HUES48 (cell line): ENCODE measurements at regions not wholly inside any gene's neighbourhood (a gene's known extent, or its start where the extent isn't known, plus 50 kb on each side); places are given as distances from the start of the nearest gene placed in this dataset.
"Not testable (repeated sequence)": the region's sequence is repeated elsewhere in the genome, so short reads cannot be mapped to it uniquely, and the experiment has no call there.

ENCODE experiments used
- H3K27ac ChIP-seq: one replicate; pipeline ENCODE4 v1.7.0; 2013; ENCODE audit warnings: low read depth, low read length, inconsistent platforms
- H3K27me3 ChIP-seq: 2 replicates; pipeline ENCODE4 v1.6.1; 2013; ENCODE audit warnings: mild to moderate bottlenecking, low read length; ENCODE audit not compliant: control insufficient read depth, insufficient read depth
- H3K36me3 ChIP-seq: 2 replicates; pipeline ENCODE4 v1.6.1; 2013; ENCODE audit warnings: low read length; ENCODE audit not compliant: control insufficient read depth, insufficient read depth
- H3K4me1 ChIP-seq: 2 replicates; pipeline ENCODE4 v1.6.1; 2013; ENCODE audit warnings: mild to moderate bottlenecking, low read length; ENCODE audit not compliant: control insufficient read depth, insufficient read depth
- H3K4me3 ChIP-seq: 2 replicates; pipeline ENCODE4 v1.5.1; 2013; ENCODE audit warnings: mild to moderate bottlenecking, low read depth, low read length
- H3K9ac ChIP-seq: 2 replicates; pipeline ENCODE4 v1.6.1; 2013; ENCODE audit warnings: mild to moderate bottlenecking, low read depth, low read length, moderate library complexity
- H3K9me3 ChIP-seq: 2 replicates; pipeline ENCODE4 v1.6.1; 2013; ENCODE audit warnings: low read length; ENCODE audit not compliant: control insufficient read depth, insufficient read depth

- H3K9ac ChIP-seq = no peak overlapping the region
- no peaks in the 10 kb centered on the region for H3K9me3 ChIP-seq
- H3K27ac ChIP-seq = no peak overlapping the region
- no peaks in the 10 kb centered on the region for H3K27me3 ChIP-seq
- peaks cover 6% of the 10 kb centered on the region; the same call in 1 of the 2 replicates for H3K4me1 ChIP-seq
- no peaks in the 10 kb centered on the region for H3K36me3 ChIP-seq
- H3K4me3 ChIP-seq = no peak overlapping the region
Observed at GRCh38 chr5:125969814-125970171, 453.4 kb upstream of the GRAMD2B start.

GRCh38 chr5:125970631-125971307 is 452.4 kb upstream of the GRAMD2B start:
- no peak overlapping the region for H3K4me3 ChIP-seq
- H3K9ac ChIP-seq = no peak overlapping the region
- no peak overlapping the region for H3K27ac ChIP-seq
- H3K4me1 ChIP-seq = peaks cover 6% of the 10 kb centered on the region; the same call in 1 of the 2 replicates
- H3K9me3 ChIP-seq = no peaks in the 10 kb centered on the region
- H3K27me3 ChIP-seq = no peaks in the 10 kb centered on the region
- H3K36me3 ChIP-seq = no peaks in the 10 kb centered on the region

GRCh38 chr5:125972706-125973105 is 450.5 kb upstream of the GRAMD2B start:
- Histone ChIP-seq H3K9ac (no peak overlapping the region), H3K27me3 (no peaks in the 10 kb centered on the region), H3K27ac (no peak overlapping the region), H3K4me3 (no peak overlapping the region), H3K4me1 (peaks cover 6% of the 10 kb centered on the region; the same call in 1 of the 2 replicates), H3K36me3 (no peaks in the 10 kb centered on the region), H3K9me3 (no peaks in the 10 kb centered on the region)

- H3K27me3 ChIP-seq = no peaks in the 10 kb centered on the region
- no peaks in the 10 kb centered on the region for H3K36me3 ChIP-seq
Observed at GRCh38 chr5:125974679-125975078, 448.5 kb upstream of the GRAMD2B start.

GRCh38 chr5:125976421-125977000 is 446.7 kb upstream of the GRAMD2B start:
- Histone ChIP-seq H3K27me3 (no peaks in the 10 kb centered on the region), H3K4me3 (no peak overlapping the region)

More at GRCh38 chr5:125974679-125975078, 448.5 kb upstream of the GRAMD2B start:
- Histone ChIP-seq H3K4me1 (peaks cover 6% of the 10 kb centered on the region; the same call in 1 of the 2 replicates), H3K4me3 (no peak overlapping the region), H3K9me3 (no peaks in the 10 kb centered on the region), H3K9ac (no peak overlapping the region), H3K27ac (no peak overlapping the region)

GRCh38 chr5:125978015-125978414 is 445.2 kb upstream of the GRAMD2B start:
- H3K4me3 ChIP-seq = no peak overlapping the region
- no peaks in the 10 kb centered on the region for H3K9me3 ChIP-seq
- H3K9ac ChIP-seq = no peak overlapping the region
- H3K27ac ChIP-seq = no peak overlapping the region
- no peaks in the 10 kb centered on the region for H3K27me3 ChIP-seq
- H3K36me3 ChIP-seq = no peaks in the 10 kb centered on the region
- H3K4me1 ChIP-seq = peaks cover 1% of the 10 kb centered on the region; the same call in 1 of the 2 replicates

More at GRCh38 chr5:125976421-125977000, 446.7 kb upstream of the GRAMD2B start:
- no peak overlapping the region for H3K27ac ChIP-seq
- peaks cover 6% of the 10 kb centered on the region; the same call in 1 of the 2 replicates for H3K4me1 ChIP-seq
- no peak overlapping the region for H3K9ac ChIP-seq
- no peaks in the 10 kb centered on the region for H3K9me3 ChIP-seq
- no peaks in the 10 kb centered on the region for H3K36me3 ChIP-seq

- Histone ChIP-seq H3K9ac (no peak overlapping the region), H3K4me3 (no peak overlapping the region), H3K36me3 (no peaks in the 10 kb centered on the region), H3K27ac (no peak overlapping the region), H3K4me1 (no peaks in the 10 kb centered on the region), H3K9me3 (no peaks in the 10 kb centered on the region), H3K27me3 (no peaks in the 10 kb centered on the region)
Observed at GRCh38 chr5:125979636-125980035, 443.6 kb upstream of the GRAMD2B start.

GRCh38 chr5:125981016-125981415 is 442.2 kb upstream of the GRAMD2B start:
- Histone ChIP-seq H3K9ac (no peak overlapping the region), H3K4me1 (no peaks in the 10 kb centered on the region), H3K9me3 (no peaks in the 10 kb centered on the region), H3K36me3 (no peaks in the 10 kb centered on the region), H3K4me3 (no peak overlapping the region), H3K27me3 (no peaks in the 10 kb centered on the region), H3K27ac (no peak overlapping the region)

GRCh38 chr5:125987677-125988255 is 435.4 kb upstream of the GRAMD2B start:
- Histone ChIP-seq H3K9ac (no peak overlapping the region), H3K4me3 (no peak overlapping the region), H3K4me1 (no peaks in the 10 kb centered on the region), H3K27ac (no peak overlapping the region), H3K9me3 (no peaks in the 10 kb centered on the region), H3K27me3 (no peaks in the 10 kb centered on the region), H3K36me3 (no peaks in the 10 kb centered on the region)

GRCh38 chr5:125992050-125992449 is 431.2 kb upstream of the GRAMD2B start:
- Histone ChIP-seq H3K27me3 (no peaks in the 10 kb centered on the region), H3K9me3 (no peaks in the 10 kb centered on the region), H3K36me3 (no peaks in the 10 kb centered on the region), H3K9ac (no peak overlapping the region), H3K4me3 (no peak overlapping the region), H3K27ac (no peak overlapping the region), H3K4me1 (no peaks in the 10 kb centered on the region)

GRCh38 chr5:125999271-126000030 is 423.8 kb upstream of the GRAMD2B start:
- H3K36me3 ChIP-seq, H3K4me3 ChIP-seq, H3K27ac ChIP-seq, H3K9ac ChIP-seq, H3K9me3 ChIP-seq, H3K27me3 ChIP-seq, H3K4me1 ChIP-seq: not testable (repeated sequence)
